WTC11 (cell line): ENCODE measurements at regions not wholly inside any gene's neighbourhood (a gene's known extent, or its start where the extent isn't known, plus 50 kb on each side); places are given as distances from the start of the nearest gene placed in this dataset.

Experiments used
- ATAC-seq: fragments of 200-7000 bp; cut with Tn5 transposase; 2 replicates; pipeline ENCODE4 v1.10.0; 2021; ENCODE audit warnings: mild to moderate bottlenecking, moderate library complexity
- CTCF ChIA-PET: fragments of 300-600 bp; sonication (Branson Sonifier 250); formaldehyde crosslinking; loops from one replicate; lab custom pipeline; 2021; ENCODE audit warnings: antibody characterized with exemption; lab: Charles Lee
- POLR2A ChIA-PET: fragments of 350-600 bp; sonication (Branson Sonifier 250); formaldehyde crosslinking; loops from one replicate; lab custom pipeline; 2021; ENCODE audit warnings: antibody characterized with exemption; lab: Charles Lee
- DNase-seq: peaks from one replicate; pipeline ENCODE4 v3.0.0; 2021; ENCODE audit warnings: low spot score
- H3K27ac Mint-ChIP-seq: 2 replicates; pipeline ENCODE4 v1.8.0; 2021; ENCODE audit warnings: mixed read lengths
- H3K27me3 Mint-ChIP-seq: 2 replicates; pipeline ENCODE4 v1.8.0; 2021; ENCODE audit warnings: low read depth, mild to moderate bottlenecking, moderate library complexity, mixed read lengths
- H3K36me3 Mint-ChIP-seq: 2 replicates; pipeline ENCODE4 v1.8.0; 2021; ENCODE audit warnings: mixed read lengths
- H3K4me1 Mint-ChIP-seq: 2 replicates; pipeline ENCODE4 v1.8.0; 2022; ENCODE audit warnings: mixed read lengths
- H3K4me3 Mint-ChIP-seq: 2 replicates; pipeline ENCODE4 v1.8.0; 2021; ENCODE audit warnings: mild to moderate bottlenecking, moderate library complexity, mixed read lengths
- H3K9me3 Mint-ChIP-seq: 2 replicates; pipeline ENCODE4 v1.8.0; 2021; ENCODE audit warnings: mixed read lengths
- AR ChIP-seq: fragments of 250-450 bp; sonication (Bioruptor Pico); IDR thresholded peaks from 2 replicates; pipeline ENCODE4 v1.9.0; 2021; ENCODE audit warnings: mild to moderate bottlenecking
- ATF6 ChIP-seq: sonication (generic); formaldehyde crosslinking; IDR thresholded peaks from 2 replicates; pipeline ENCODE4 v1.8.1; 2023; ENCODE audit warnings: mild to moderate bottlenecking, missing genetic modification reagents
- E2F4 ChIP-seq: sonication (generic); formaldehyde crosslinking; IDR thresholded peaks from 2 replicates; pipeline ENCODE4 v1.8.1; 2022; ENCODE audit warnings: low read depth, mild to moderate bottlenecking, moderate library complexity, missing genetic modification reagents, borderline replicate concordance
- FOXK1 ChIP-seq: sonication (generic); formaldehyde crosslinking; IDR thresholded peaks from 2 replicates; pipeline ENCODE4 v1.8.0; 2022; ENCODE audit warnings: mild to moderate bottlenecking, moderate library complexity, missing genetic modification reagents
- GRHL2 ChIP-seq: fragments of 250-450 bp; sonication (Bioruptor Pico); IDR thresholded peaks from 2 replicates; pipeline ENCODE4 v1.8.0; 2022; ENCODE audit warnings: mild to moderate bottlenecking, moderate library complexity; ENCODE audit not compliant: insufficient replicate concordance, severe bottlenecking
- HMGXB4 ChIP-seq: sonication (generic); formaldehyde crosslinking; IDR thresholded peaks from 2 replicates; pipeline ENCODE4 v1.8.1; 2023; ENCODE audit warnings: mild to moderate bottlenecking, moderate library complexity, missing genetic modification reagents
- JUN ChIP-seq: sonication (generic); formaldehyde crosslinking; IDR thresholded peaks from 2 replicates; pipeline ENCODE4 v1.8.0; 2023; ENCODE audit warnings: mild to moderate bottlenecking, missing genetic modification reagents
- MAX ChIP-seq: sonication (generic); formaldehyde crosslinking; IDR thresholded peaks from 2 replicates; pipeline ENCODE4 v1.8.0; 2022; ENCODE audit warnings: mild to moderate bottlenecking, missing genetic modification reagents
- MXD4 ChIP-seq: fragments of 250-450 bp; sonication (Bioruptor Pico); IDR thresholded peaks from 2 replicates; pipeline ENCODE4 v1.8.0; 2021; ENCODE audit warnings: mild to moderate bottlenecking, moderate library complexity, borderline replicate concordance
- PREB ChIP-seq: sonication (generic); formaldehyde crosslinking; IDR thresholded peaks from 2 replicates; pipeline ENCODE4 v1.8.1; 2022; ENCODE audit warnings: mild to moderate bottlenecking, missing genetic modification reagents, moderate library complexity, borderline replicate concordance
- RORB ChIP-seq: fragments of 250-450 bp; sonication (Bioruptor Pico); IDR thresholded peaks from 2 replicates; pipeline ENCODE4 v1.9.0; 2021; ENCODE audit warnings: mild to moderate bottlenecking
- SMAD4 ChIP-seq: sonication (generic); formaldehyde crosslinking; IDR thresholded peaks from 2 replicates; pipeline ENCODE4 v1.8.0; 2022; ENCODE audit warnings: mild to moderate bottlenecking, missing genetic modification reagents
- USF2 ChIP-seq: sonication (generic); formaldehyde crosslinking; IDR thresholded peaks from 2 replicates; pipeline ENCODE4 v1.8.1; 2023; ENCODE audit warnings: mild to moderate bottlenecking, missing genetic modification reagents, moderate library complexity
- ZNF219 ChIP-seq: sonication (generic); formaldehyde crosslinking; IDR thresholded peaks from 2 replicates; pipeline ENCODE4 v1.8.0; 2023; ENCODE audit warnings: missing genetic modification reagents, mild to moderate bottlenecking, borderline replicate concordance
- ZNF263 ChIP-seq: sonication (generic); formaldehyde crosslinking; IDR thresholded peaks from 2 replicates; pipeline ENCODE4 v1.8.1; 2022; ENCODE audit warnings: low read depth, mild to moderate bottlenecking, moderate library complexity, missing genetic modification reagents
- ZNF396 ChIP-seq: fragments of 250-450 bp; sonication (Bioruptor Pico); IDR thresholded peaks from 2 replicates; pipeline ENCODE4 v1.8.0; 2021; ENCODE audit warnings: mild to moderate bottlenecking, moderate library complexity, borderline replicate concordance
- ZNF512 ChIP-seq: sonication (generic); formaldehyde crosslinking; IDR thresholded peaks from 2 replicates; pipeline ENCODE4 v1.8.1; 2022; ENCODE audit warnings: missing genetic modification reagents, borderline replicate concordance

GRCh38 chr6:137661601-137662000 is 167.4 kb upstream of the OLIG3 start:
- peaks cover 20% of the 10 kb centered on the region for H3K9me3 Mint-ChIP-seq
- ChIA-PET CTCF (interaction anchor here (0.7 to 1.5 kb wide), 12 partner anchors 22 to 567 kb away, joined by 3 to 6 read pairs (median 4); no protein-coding TSS in a partner anchor), POLR2A (no interaction called here)

GRCh38 chr6:137664183-137664582 is 170.0 kb upstream of the OLIG3 start:
- no peaks in the 10 kb centered on the region for H3K9me3 Mint-ChIP-seq
- H3K36me3 Mint-ChIP-seq = no peaks in the 10 kb centered on the region; the same call in 1 of the 2 replicates
- DNase-seq = no peak
- no peaks in the 10 kb centered on the region for H3K27me3 Mint-ChIP-seq
- TF ChIP-seq HMGXB4 (CRISPR knock-in tag) = no peak
- TF ChIP-seq USF2 (CRISPR knock-in tag) = no peak
- no peak for TF ChIP-seq JUN
- TF ChIP-seq ATF6 (CRISPR knock-in tag) = no peak
- TF ChIP-seq GRHL2 = no peak
- TF ChIP-seq ZNF396 (CRISPR knock-in tag) = no peak
- TF ChIP-seq ZNF263 = no peak
- no peak for TF ChIP-seq MXD4
- no peak for TF ChIP-seq PREB (CRISPR knock-in tag)
- TF ChIP-seq ZNF219 (CRISPR knock-in tag) = no peak
- no peak for TF ChIP-seq FOXK1
- TF ChIP-seq MAX = no peak
- TF ChIP-seq RORB = no peak
- TF ChIP-seq ZNF512 (CRISPR knock-in tag) = no peak
- TF ChIP-seq SMAD4 (CRISPR knock-in tag) = no peak
- TF ChIP-seq, all 79 proteins: peak for 0
- Mint-ChIP-seq H3K4me3 (no peak overlapping the region), H3K27ac (no peak overlapping the region), H3K4me1 (no peaks in the 10 kb centered on the region)
- ATAC-seq = no peak
- CTCF ChIA-PET = no interaction called here
- POLR2A ChIA-PET = no interaction called here

More at GRCh38 chr6:137661601-137662000, 167.4 kb upstream of the OLIG3 start:
- no peaks in the 10 kb centered on the region for H3K27me3 Mint-ChIP-seq
- no peak for TF ChIP-seq JUN
- no peak for TF ChIP-seq E2F4 (CRISPR knock-in tag)
- no peak for TF ChIP-seq AR (CRISPR knock-in tag)
- H3K4me3 Mint-ChIP-seq = no peak overlapping the region
- no peaks in the 10 kb centered on the region for H3K4me1 Mint-ChIP-seq
- DNase-seq (peak; percentile 63), ATAC-seq (peak; percentile 81)
- no peak overlapping the region for H3K27ac Mint-ChIP-seq
- no peaks in the 10 kb centered on the region; the same call in 1 of the 2 replicates for H3K36me3 Mint-ChIP-seq
